22Rv1 (cell line): ENCODE measurements at regions not wholly inside any gene's neighbourhood (a gene's known extent, or its start where the extent isn't known, plus 50 kb on each side); places are given as distances from the start of the nearest gene placed in this dataset.

Source experiments
- CTCF ChIP-seq: fragments of 450-650 bp; IDR thresholded peaks from 2 replicates; pipeline ENCODE4 v1.5.1; 2017; ENCODE audit warnings: mild to moderate bottlenecking
- ZFX ChIP-seq: fragments of 450-650 bp; IDR thresholded peaks from 2 replicates; pipeline ENCODE4 v1.6.1; 2017; ENCODE audit warnings: antibody characterized with exemption, borderline replicate concordance

DNA sequence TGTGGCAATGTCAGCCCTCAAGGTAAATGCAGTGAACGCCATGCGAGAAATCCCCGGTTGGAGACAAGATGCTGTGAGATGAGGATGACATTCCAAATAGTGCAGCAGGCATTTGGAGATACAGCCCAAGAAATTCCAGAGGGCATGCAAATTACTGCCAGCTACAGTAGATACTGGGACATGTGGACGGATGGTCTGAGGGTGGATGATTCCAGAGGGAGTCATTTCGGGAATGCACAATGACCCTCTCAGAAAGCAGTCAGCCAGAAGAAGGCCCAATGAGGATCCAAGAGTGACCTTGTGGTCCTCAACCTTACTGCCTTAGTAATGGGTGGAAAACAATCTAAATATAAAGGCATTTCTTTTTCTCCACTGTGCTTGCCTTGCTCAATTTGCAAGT, 111.3 kb downstream of the HNRNPLL start:
- TF ChIP-seq CTCF, result no peak
- no peak for TF ChIP-seq ZFX
